GM18873 (cell line): ENCODE measurements at regions not wholly inside any gene's neighbourhood (a gene's known extent, or its start where the extent isn't known, plus 50 kb on each side); places are given as distances from the start of the nearest gene placed in this dataset.
"Not testable (repeated sequence)": the region's sequence is repeated elsewhere in the genome, so short reads cannot be mapped to it uniquely, and the experiment has no call there.

Experiments
- ATAC-seq: cut with Tn5 transposase; IDR thresholded peaks from one replicate; pipeline ENCODE4 v1.9.1; 2021; ENCODE audit warnings: mild to moderate bottlenecking, moderate library complexity, moderate number of reproducible peaks; ENCODE audit not compliant: unreplicated experiment, low FRiP score

DNA sequence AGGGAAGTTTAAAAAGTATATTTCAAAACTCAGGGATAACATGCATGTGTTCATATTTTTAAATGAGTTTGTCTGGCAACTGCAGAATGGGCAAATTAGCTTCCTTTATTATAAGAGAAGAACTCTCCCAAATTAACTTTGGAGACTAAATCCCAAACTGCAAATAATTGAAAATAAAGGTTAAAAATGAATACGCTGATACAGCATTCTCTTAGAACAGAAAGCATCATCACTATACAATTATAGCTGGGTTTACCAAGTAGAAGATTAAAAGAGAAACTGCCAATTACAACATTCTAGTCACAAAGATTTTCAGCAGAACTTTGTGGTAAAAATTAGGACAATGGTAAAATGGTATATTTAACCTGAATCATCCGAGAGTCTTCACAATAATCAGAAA, 73.3 kb downstream of the OLFM4 start:
- ATAC-seq, result no peak

DNA sequence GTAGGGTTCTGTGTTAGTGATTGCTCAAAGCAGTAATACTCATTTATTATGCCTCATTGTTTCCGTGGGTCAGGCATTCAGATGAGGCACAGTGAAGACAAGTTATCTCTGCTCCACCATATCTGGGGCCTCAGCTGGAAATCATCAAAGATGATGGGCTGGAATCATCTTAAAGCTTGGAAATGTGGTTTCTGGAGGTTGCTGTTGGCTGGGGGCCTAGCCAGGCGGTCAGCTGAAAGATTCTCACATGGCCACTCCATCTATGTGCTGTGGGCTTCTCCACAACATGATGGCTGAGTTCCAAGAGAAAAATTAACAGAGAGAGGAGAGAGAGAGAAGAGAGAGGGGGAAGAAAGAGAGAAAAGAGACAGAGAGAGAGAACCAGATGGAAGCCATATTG, 75.5 kb downstream of the OLFM4 start:
- ATAC-seq, result no peak

DNA sequence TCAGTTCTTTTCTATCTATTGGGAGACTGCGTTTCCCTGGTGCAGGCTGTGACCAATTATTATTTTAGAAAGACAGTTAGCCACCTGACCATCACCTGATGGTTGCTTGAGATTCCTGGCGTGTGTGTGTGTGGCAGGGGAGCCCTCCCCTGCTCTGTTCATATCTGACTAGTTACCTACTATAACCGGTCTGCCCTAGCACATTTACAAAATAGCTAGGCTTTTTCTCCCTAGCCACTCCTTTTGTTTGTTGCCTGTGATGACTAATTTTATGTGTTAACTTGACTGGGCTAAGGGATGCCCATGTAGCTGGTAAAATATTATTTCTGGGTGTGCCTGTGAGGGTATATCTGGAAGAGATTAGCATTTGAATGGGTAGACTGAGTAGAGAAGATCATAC, 76.9 kb downstream of the OLFM4 start:
- ATAC-seq, result no peak

DNA sequence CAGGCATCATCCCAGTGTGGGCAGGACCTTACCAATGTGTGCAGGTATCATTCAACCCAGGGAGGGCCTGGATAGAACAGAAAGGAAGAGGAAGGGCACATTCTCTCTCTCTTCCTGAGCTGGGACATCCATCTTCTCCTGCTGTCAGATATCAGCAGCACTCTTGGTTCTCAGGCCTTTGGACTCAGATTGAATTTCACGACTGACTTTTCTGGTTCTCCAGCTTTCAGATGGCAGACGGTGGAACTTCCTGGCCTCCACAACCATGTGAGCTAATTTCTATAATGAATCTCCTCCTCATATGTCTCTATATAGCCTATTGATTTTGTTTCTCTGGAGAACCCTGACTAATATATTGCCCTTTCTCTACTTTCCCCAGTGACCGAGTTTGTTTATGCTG, 77.3 kb downstream of the OLFM4 start:
- ATAC-seq, result no peak

DNA sequence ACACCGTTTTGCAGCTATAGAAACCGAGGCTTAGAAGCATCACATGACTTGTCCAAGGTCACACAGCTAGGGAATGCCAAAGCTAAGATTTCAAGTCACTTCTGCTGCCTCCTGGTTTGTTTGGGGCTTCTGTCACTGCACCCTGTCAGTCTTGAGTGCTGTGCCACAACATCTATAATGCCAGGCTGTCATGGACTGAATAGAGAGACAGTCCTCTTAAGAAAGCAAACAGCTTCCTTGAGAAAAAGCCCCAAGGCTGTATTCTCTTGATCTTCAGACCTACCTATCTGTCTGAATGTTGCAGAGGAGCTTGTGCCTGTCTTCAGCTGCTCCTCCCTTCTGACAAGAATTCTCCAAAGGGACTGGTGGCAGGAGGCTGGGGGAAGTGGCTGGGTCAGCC, 81.6 kb downstream of the OLFM4 start:
- ATAC-seq, result no peak

DNA sequence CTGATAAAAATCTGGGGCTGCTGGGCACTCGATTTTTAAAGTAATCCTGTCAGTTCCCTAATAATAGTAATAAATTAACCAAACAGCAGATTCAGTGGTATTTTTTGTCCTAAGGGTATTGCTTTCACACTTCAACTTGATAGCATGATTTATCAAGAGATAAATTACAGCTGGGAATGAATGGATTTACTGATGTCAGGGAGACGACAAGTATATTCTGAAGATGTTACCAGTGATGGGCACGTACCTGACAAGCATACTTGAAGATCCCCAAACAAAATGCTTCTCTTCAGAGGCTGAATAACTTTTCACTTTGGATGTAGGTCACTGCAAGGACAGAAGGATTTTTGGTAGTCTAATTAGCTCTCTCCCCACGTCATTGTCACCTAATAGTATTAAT, 82.0 kb downstream of the OLFM4 start:
- ATAC-seq, result no peak

DNA sequence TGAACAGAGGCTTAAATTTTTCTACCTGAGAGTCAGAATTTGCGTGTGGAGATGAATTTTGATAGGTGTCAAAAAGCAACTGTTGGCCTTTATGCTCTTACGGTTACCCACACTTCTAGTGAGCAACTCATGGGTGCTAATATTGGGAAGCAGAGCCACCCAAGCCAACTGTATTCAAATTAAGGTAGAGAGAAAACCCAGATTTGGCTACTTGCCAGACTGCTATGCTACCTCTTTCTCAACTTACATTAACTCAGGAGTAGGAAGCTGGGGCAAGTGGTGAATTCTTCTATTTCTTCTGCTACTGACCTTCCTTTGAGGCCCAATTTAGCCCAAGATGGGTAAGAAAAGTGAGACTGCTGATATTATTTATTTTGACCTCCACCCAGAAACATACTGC, 83.9 kb downstream of the OLFM4 start:
- ATAC-seq, result no peak

DNA sequence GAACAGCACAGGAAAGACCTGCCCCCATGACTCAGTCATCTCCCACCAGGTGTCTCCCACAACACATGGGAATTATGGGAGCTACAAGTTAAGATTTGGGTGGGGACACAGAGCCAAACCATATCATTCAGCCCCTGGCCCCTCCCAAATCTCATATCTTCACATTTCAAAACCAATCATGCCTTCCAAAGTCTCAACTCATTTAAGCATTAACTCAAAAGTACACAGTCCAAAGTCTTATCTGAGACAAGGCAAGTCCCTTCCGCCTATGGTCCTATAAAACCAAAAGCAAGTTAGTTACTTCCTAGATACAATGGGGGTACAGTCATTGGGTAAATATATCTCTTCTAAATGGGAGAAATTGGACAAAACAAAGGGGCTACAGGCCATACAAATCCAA, 88.4 kb downstream of the OLFM4 start:
- ATAC-seq, result not testable (repeated sequence)

DNA sequence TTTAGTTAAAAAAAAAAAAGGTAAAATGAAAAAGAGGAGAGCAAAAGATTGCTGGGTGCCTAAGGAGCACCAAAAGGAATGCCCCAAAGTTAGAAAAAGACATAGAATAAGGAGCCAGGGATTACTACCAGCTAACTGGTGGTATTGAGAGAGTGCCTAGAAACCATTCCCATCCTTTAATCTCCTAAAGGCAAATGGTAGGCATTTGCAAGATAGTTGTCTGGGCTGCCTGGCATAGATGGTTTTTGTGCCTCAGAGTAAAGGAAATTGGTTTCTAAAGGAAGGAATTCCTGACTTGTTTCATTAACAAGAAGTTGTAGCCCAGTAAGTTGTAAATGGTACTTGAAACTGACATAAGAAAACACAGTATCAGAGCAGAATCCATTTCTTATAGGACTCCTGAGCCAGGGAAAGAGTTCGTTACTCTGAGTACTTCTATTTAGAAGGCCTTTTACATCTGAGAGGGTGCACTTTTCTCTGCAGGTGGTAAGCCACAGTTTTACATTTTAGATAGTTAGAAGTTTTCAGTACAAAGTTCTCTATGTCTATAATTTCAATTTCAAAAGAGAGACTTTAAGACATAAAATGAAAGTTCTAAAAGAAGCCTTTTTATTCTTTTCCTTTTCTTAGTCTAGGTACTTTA, 92.6 kb downstream of the OLFM4 start:
- ATAC-seq, result no peak

DNA sequence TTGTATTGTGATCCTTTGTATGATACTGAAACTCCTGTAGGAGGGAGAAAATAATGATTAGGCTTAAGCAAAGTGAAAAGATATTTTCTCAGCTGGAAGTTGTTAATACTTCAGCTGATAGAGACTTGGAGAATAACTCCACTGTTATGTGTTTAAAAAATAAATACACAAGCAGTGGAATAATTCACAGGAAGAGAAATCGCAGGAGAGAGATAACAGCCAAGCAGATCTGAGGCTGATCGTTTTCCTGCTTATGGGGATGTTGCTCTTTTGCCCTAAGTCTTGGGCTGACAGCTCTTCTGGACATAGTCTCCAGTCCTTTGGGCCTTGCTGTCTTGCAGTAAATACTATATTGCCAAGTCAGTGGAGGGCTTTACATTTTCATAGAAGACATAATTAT, 93.3 kb downstream of the OLFM4 start:
- no peak for ATAC-seq

DNA sequence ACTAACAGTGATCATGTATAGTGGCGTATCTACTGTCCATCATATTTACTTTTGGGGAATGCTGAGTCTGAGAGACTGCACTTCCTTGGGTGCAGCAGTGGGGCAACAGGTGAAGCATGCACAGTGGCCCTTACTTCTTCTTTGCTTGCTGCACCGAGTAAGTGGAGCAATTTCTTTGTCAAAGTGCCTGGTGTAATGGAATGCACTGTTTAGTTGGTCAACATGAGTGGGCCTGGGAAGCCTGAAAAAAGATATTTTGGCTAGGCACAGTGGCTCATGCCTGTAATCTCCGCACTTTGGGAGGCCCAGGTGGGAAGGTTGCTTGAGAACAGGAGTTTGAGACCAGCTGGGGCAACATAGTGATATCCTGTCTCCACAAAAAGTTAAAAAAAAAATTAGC, 94.9 kb downstream of the OLFM4 start:
- ATAC-seq, result no peak

DNA sequence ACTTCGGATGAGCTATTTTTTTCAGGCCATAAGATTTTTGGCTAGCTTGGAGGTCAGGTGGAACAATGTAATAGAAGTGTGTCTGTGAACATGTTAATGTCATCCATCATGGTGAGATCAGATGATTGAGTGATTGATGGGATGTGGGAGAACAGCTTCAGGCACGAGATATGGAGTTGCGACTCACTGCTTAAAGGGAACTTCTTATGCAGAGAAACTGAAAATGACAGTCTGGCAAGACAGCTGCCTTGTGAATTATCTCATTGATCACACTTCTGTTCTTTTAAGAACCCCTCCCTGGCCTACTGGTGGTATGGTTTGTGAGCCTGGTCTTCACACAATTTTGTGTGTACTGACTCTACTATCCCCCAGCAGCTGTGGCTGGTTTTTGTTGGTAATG, 96.0 kb downstream of the OLFM4 start:
- no peak for ATAC-seq

DNA sequence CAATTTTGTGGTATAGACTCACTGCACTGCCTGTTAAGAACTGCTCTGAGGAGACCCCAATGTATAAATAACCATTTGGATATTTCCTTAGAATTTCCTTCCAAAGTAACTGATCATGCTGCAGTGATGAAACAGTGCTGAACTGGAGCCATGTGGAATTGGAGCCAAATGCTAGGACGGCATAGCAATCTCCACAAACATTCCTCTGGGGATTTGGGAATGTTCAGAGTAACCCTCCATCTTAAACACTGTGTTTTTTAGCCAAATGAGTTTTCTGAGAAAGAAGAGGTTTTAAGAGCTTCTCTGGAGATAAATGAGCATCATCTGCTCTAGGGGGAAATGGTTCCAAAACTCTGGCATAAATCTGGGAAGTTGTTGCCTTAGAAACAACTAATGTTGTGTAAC, 98.2 kb downstream of the OLFM4 start:
- no peak for ATAC-seq

DNA sequence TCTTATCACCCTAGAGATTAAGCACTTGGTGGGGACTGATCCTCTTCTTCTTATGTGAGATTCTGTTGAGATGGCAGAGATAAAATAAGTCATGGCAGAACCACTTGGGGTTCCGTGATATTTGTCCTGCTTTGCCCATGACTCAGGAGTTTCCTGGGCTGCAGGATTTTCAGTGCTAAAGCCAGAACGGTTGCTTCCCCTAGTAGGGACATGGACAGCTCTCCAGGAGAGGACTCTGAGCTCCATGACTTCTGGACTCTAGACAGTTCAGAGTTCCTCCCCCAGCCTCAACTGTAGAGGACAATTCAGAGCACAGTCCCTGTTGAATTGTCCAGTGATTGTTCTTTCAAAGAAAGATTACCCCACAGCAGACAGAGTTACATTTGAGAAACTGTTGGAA, 98.8 kb downstream of the OLFM4 start:
- ATAC-seq, result no peak

DNA sequence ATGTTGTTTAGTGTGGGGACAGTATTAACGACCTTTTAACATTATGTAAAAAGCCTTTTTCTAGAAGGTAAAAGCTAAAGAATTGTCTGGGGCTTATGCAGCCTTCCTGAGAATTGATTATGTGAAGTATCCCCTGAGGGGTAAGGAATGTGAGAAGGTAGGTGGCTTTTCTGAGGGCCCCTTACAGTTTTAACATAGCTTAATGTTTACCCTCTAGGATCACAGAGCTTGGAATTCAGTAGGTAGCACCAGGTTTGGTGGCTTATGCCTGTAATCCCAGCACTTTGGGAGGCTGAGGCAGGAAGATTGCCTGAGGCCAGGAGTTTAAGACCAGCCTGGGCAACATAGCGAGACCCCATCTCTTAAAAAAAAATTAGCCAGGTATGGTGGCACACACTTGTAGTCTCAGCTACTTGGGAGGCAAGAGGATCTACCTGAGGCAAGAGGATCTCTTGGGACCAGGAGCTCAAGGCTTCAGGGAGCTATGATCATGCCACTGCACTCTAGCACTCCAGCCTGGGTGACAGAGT, 101.3 kb downstream of the OLFM4 start:
- no peak for ATAC-seq

DNA sequence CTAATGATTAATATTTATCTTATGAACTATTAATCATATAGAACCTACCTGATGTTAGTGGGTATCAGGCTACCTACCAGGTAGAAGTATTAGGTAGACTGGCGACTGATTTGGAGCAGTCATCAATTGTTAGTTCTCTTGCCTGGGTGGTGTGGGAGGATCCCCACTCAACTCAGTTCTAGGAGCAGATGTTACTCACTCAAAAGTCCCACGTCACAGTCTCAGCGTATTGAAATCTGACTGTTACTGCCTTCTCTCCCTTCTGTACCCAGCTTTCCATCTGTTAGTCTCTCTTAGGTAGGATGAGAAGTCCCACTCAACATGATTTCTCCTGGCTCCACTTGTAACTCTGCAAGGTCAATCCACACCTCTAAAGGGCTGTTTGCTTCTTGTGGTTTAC, 102.7 kb downstream of the OLFM4 start:
- ATAC-seq, result no peak

DNA sequence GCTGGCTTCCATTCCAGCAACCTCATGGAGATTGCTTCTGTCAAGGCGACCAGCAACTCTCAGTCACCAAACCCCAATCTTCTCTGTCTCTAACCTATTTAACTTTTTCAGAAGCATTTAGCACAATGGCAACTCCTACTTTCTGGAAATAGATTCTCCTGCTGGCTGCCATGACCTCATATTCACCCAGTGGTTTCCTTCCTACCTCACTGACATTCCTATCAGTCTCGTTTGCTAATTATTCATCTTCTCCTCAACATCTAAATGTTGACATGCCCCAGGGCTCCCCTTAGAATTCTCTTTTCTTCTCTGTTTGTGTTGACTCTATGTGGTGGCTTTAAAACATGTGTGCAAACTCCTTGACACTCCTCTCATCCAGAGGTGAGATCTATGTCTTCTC, 106.7 kb downstream of the OLFM4 start:
- ATAC-seq, result no peak

DNA sequence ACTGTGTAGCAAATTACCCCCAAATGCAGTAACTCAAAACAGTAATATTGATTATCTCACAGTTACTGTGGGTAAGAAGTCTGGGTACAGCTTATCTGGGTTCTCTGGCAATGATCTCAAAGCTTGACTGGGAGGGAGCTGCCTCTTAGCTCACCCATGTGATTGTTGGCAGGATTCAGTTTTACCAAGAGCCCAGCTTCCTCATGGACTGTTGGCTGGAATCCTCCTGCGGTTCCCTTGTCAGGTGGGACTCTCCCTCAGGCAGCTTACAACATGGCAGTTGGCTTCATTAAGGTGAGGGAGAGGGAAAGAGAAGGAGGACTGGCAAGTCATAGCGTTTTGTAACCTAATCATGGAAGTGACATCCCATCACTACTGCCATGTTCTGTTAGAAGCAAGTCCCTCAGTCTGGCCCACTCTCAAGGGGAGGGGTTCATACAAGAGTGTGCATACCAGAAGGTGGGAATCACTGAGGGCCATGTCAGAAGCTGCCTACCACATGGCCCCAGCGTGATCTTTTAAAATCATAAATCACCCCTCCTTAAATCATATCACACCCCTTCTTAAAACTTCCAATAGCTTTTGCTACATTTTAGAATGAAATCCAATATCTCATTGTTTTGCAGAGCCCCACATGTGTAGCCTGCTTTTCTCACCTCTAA, 108.1 kb downstream of the OLFM4 start:
- ATAC-seq, result no peak

DNA sequence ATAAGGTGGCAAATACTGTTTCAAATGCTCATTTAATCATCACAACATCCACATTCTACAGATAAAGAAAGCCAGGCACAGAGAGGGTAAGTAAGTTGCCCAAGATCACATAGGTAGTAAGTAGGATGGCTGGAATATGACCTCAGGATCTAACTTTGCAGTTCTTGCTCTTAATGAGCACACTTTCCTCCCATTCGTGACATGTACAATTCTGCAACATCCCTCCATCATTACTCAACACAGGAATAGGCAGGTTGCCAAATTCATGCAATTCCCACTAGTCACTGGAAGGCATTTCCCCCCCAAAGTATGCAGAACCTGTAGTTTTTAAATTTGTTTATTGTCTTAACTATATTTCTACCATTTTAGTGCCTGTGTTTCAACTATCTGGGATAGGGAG, 109.2 kb downstream of the OLFM4 start:
- no peak for ATAC-seq

DNA sequence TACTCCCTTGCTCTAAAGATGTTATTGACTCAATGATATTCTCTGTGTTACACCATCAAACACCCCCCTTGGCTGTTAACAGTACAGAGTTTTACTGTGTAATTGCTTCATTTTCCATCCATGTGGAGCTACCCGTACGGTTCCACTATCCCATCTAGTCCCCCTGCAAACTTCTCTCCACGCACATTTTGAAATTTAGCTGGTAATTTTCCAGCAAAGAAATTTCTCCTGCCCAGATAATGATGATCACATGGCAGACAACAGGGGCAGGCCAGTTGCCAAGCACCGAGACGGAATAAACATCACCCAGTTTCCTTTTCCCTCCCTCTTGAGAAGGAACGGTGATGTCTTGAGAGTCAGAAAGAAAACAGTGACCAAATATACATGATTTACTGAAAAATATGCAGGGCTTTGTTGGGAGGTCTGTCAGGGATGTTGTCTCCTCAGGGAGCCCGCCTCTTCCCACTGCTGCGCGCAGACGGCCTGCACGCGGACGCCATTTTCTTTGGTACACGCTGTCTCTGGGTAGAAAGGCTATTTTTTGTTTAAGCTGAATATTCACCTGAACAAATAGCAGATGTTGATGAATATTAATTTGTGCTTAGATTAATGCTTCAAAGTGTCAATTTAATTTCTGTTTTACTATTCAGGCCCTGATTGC, 109.9 kb downstream of the OLFM4 start:
- no peak for ATAC-seq

DNA sequence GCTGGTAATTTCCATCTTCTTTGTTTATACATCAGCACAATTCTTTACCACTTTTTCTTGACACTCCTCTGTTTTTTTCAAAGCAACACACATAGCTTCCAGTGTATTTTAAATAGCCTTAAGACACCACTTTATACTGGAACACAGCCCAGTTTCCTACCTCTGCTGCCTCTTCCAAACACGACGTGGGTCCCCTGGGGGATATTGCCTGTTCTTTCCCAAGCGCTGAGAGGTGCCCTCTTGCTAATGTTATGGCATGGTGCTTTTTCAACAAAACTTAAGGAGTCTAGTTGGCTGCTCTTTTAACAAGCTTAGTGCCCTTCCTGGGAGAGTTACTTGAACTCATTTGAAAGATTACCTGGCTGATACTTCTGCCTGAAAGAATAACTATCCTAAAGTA, 112.7 kb downstream of the OLFM4 start:
- ATAC-seq, result no peak

DNA sequence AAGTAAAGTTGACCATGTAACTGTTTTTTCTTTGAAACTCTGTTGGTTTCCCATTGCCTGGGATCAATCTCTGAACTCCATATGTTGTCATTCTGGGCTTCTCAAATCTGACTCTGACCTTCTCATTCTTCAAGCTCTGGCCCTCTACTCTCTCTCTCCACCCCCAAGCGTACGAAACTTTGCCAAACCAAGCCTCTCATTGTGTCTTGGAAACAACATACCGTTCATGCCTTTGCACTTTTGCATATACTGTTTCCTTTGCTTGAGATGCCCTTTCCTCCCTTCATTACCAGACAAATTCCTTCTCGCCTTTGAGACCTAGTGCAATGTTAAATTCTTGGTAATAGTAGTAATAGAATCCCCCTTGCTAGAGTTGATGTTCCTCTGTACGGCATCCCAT, 113.7 kb downstream of the OLFM4 start:
- no peak for ATAC-seq
